ENCODE measurements at regions not wholly inside any gene's neighbourhood (a gene's known extent, or its start where the extent isn't known, plus 50 kb on each side); places are given as distances from the start of the nearest gene placed in this dataset.

DNA sequence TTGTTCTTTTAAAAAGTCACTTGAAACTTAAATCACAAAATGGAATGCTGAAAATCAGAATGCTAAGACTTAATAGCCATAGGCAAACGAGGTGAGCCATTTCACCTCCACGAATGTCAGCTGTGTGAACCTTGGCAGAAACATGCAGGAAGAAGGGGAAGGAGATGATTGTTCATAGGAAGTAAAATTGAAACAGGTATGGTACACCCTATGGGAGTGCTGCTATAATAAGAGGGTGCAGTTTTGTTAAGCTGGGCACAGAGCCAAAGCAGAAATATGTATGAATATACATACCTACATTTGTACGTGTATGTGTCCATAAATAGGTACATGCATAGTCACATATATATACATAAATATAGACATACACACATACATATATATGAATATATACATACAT lies 51.0 kb upstream of the SPINK5 start:
- DNase-seq, result no peak
- Mint-ChIP-seq H3K4me1 (ENCODE audit: low read depth, unreplicated experiment) (no peaks in the 10 kb centered on the region), H3K27ac (ENCODE audit: unreplicated experiment) (no peak overlapping the region), H3K9me3 (ENCODE audit: unreplicated experiment) (no peaks in the 10 kb centered on the region), H3K4me3 (ENCODE audit: unreplicated experiment) (no peak overlapping the region), H3K36me3 (ENCODE audit: insufficient read depth, unreplicated experiment) (no peaks in the 10 kb centered on the region), H3K27me3 (ENCODE audit: insufficient read depth, unreplicated experiment) (no peaks in the 10 kb centered on the region)
- CTCF ChIA-PET, result no interaction called here
- Histone ChIP-seq H3K4me3 (ENCODE audit: low read depth, low read length) (no peak overlapping the region), H3K4me1 (no peaks in the 10 kb centered on the region), H3K27me3 (replicated peaks; ENCODE audit: control insufficient read depth, insufficient read depth, low read length) (no peaks in the 10 kb centered on the region), H3K36me3 (ENCODE audit: control insufficient read depth, insufficient read depth, low read length) (no peaks in the 10 kb centered on the region), H3K9me3 (no peaks in the 10 kb centered on the region)
- intact Hi-C loops (cut with micrococcal nuclease; ENCODE audit: unreplicated experiment), result no loop called here
- BruUV-seq (replicated peaks), result no TSS peak
- POLR2A ChIA-PET, result no interaction called here
- TF ChIP-seq, protein P1, sequence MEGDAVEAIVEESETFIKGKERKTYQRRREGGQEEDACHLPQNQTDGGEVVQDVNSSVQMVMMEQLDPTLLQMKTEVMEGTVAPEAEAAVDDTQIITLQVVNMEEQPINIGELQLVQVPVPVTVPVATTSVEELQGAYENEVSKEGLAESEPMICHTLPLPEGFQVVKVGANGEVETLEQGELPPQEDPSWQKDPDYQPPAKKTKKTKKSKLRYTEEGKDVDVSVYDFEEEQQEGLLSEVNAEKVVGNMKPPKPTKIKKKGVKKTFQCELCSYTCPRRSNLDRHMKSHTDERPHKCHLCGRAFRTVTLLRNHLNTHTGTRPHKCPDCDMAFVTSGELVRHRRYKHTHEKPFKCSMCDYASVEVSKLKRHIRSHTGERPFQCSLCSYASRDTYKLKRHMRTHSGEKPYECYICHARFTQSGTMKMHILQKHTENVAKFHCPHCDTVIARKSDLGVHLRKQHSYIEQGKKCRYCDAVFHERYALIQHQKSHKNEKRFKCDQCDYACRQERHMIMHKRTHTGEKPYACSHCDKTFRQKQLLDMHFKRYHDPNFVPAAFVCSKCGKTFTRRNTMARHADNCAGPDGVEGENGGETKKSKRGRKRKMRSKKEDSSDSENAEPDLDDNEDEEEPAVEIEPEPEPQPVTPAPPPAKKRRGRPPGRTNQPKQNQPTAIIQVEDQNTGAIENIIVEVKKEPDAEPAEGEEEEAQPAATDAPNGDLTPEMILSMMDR (IDR thresholded peaks at IDR 0.05; ENCODE audit: insufficient read depth in 1 of 2, low read depth in 1 of 2, low read length in 1 of 2, severe bottlenecking in 1 of 2, unreplicated experiment in 1 of 2), result no peak

- no TSS peak for BruUV-seq (replicated peaks)
- H3K27me3 Mint-ChIP-seq (ENCODE audit: insufficient read depth, unreplicated experiment), result no peaks in the 10 kb centered on the region
- H3K27me3 ChIP-seq (replicated peaks; ENCODE audit: control insufficient read depth, insufficient read depth, low read length), result no peaks in the 10 kb centered on the region
- intact Hi-C loops (cut with micrococcal nuclease; ENCODE audit: unreplicated experiment), result no loop called here
- no peak overlapping the region for H3K4me3 ChIP-seq (ENCODE audit: low read depth, low read length)
- CTCF ChIA-PET, result no interaction called here
- TF ChIP-seq, protein P1 (IDR thresholded peaks at IDR 0.05; ENCODE audit: insufficient read depth in 1 of 2, low read depth in 1 of 2, low read length in 1 of 2, severe bottlenecking in 1 of 2, unreplicated experiment in 1 of 2), result no peak
- H3K36me3 ChIP-seq (ENCODE audit: control insufficient read depth, insufficient read depth, low read length), result no peaks in the 10 kb centered on the region
- no peaks in the 10 kb centered on the region for H3K9me3 Mint-ChIP-seq (ENCODE audit: unreplicated experiment)
- no peak overlapping the region for H3K27ac Mint-ChIP-seq (ENCODE audit: unreplicated experiment)
- H3K4me1 Mint-ChIP-seq (ENCODE audit: low read depth, unreplicated experiment), result no peaks in the 10 kb centered on the region
- no peak overlapping the region for H3K4me3 Mint-ChIP-seq (ENCODE audit: unreplicated experiment)
- POLR2A ChIA-PET, result no interaction called here
- no peaks in the 10 kb centered on the region for H3K4me1 ChIP-seq
- H3K9me3 ChIP-seq, result no peaks in the 10 kb centered on the region
- H3K36me3 Mint-ChIP-seq (ENCODE audit: insufficient read depth, unreplicated experiment), result no peaks in the 10 kb centered on the region
- no peak for DNase-seq
These were observed 52.2 kb upstream of the SPINK5 start for GRCh38 chr5:148011398-148012137.

DNA sequence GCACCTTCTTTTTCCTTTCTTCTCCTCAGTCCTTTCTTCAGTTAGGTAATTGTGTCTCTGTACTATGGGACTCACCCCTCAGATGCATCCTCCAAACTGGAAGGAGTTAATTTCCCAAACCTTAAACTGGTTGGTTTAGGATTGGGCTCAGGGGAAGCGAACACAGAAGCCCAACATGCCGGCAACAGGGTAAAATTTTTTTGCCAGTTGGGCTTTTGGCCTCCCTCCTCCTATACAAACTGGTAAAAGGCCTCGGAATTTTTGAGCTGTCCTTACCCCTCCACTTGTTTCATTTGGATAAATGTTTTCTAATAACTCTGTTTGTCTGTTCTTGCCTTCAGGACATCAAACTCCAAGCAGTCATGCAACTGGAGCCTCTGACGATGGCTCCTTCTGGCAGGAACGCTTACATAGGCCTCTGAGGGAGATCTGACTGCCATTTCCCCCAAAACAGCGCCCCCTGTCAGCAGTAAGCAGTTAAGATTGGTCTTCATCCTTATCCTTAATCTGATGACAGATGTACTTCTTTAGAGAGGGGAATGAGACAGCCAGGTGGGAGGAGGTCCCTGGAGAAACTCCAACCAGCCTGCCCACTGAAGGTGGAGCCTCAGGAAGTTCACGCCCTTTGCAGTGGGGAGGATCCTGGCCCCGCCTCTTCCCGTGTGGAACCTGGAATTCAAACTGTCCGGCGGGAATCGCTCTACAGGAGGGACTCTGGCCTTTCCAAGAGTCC lies 57.8 kb upstream of the SPINK5 start:
- H3K4me3 Mint-ChIP-seq (ENCODE audit: unreplicated experiment), result no peak overlapping the region
- CTCF ChIA-PET, result no interaction called here
- H3K4me1 Mint-ChIP-seq (ENCODE audit: low read depth, unreplicated experiment), result no peaks in the 10 kb centered on the region
- peak in 1 of 2 experiments; percentile 5 for DNase-seq
- Histone ChIP-seq H3K9me3 (peaks cover 13% of the 10 kb centered on the region; the same call in 1 of the 2 replicates), H3K27me3 (replicated peaks; ENCODE audit: control insufficient read depth, insufficient read depth, low read length) (no peaks in the 10 kb centered on the region), H3K4me1 (no peaks in the 10 kb centered on the region), H3K36me3 (ENCODE audit: control insufficient read depth, insufficient read depth, low read length) (no peaks in the 10 kb centered on the region), H3K4me3 (ENCODE audit: low read depth, low read length) (no peak overlapping the region)
- H3K36me3 Mint-ChIP-seq (ENCODE audit: insufficient read depth, unreplicated experiment), result no peaks in the 10 kb centered on the region
- H3K27ac Mint-ChIP-seq (ENCODE audit: unreplicated experiment), result no peak overlapping the region
- BruUV-seq (replicated peaks), result no TSS peak
- POLR2A ChIA-PET, result no interaction called here
- peaks cover 12% of the 10 kb centered on the region for H3K9me3 Mint-ChIP-seq (ENCODE audit: unreplicated experiment)
- H3K27me3 Mint-ChIP-seq (ENCODE audit: insufficient read depth, unreplicated experiment), result no peaks in the 10 kb centered on the region
- TF ChIP-seq, protein P1 (IDR thresholded peaks at IDR 0.05; ENCODE audit: insufficient read depth in 1 of 2, low read depth in 1 of 2, low read length in 1 of 2, severe bottlenecking in 1 of 2, unreplicated experiment in 1 of 2), result peak in 1 of 2 experiments; percentile 18
- intact Hi-C loops (cut with micrococcal nuclease; ENCODE audit: unreplicated experiment), result loop anchor here (2.0 kb wide), 1 partner anchor 57 kb away; no protein-coding TSS in a partner anchor

Measured in Caco-2 (cell line).